GM12873 (cell line): ENCODE measurements at regions not wholly inside any gene's neighbourhood (a gene's known extent, or its start where the extent isn't known, plus 50 kb on each side); places are given as distances from the start of the nearest gene placed in this dataset.

Experiments used
- TF ChIP-seq, protein P1 (sequence below): IDR thresholded peaks from 2 replicates; pipeline ENCODE4 v1.5.1; 2012; ENCODE audit warnings: low read depth, mild to moderate bottlenecking, moderate library complexity, low read length, control low read depth; ENCODE audit not compliant: insufficient read depth; ENCODE audit errors: missing control alignments

DNA sequence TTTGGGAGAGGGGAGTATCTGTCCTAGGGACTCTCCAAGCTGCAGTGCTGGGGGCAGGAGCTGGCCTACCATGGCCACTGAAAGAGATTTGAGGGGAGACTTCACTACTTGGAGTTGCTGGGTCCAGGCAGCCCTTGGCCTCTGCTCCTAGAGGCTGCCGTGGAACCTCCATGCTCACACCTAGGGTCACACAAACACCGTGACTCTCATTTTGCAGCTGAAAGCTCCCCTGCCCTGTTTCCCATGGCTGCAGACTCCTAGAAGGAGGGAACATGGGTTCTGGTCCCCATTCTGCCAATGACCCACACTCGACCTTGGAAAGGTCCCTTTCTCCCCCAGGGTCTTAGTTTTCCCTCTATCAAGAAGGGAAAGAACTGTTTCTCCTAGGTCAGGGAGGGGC lies 147.1 kb upstream of the PPP1R26 start:
- TF ChIP-seq, protein P1, sequence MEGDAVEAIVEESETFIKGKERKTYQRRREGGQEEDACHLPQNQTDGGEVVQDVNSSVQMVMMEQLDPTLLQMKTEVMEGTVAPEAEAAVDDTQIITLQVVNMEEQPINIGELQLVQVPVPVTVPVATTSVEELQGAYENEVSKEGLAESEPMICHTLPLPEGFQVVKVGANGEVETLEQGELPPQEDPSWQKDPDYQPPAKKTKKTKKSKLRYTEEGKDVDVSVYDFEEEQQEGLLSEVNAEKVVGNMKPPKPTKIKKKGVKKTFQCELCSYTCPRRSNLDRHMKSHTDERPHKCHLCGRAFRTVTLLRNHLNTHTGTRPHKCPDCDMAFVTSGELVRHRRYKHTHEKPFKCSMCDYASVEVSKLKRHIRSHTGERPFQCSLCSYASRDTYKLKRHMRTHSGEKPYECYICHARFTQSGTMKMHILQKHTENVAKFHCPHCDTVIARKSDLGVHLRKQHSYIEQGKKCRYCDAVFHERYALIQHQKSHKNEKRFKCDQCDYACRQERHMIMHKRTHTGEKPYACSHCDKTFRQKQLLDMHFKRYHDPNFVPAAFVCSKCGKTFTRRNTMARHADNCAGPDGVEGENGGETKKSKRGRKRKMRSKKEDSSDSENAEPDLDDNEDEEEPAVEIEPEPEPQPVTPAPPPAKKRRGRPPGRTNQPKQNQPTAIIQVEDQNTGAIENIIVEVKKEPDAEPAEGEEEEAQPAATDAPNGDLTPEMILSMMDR: no peak

GRCh38 chr9:135332979-135333748 lies 146.4 kb upstream of the PPP1R26 start:
- TF ChIP-seq, protein P1: no peak

DNA sequence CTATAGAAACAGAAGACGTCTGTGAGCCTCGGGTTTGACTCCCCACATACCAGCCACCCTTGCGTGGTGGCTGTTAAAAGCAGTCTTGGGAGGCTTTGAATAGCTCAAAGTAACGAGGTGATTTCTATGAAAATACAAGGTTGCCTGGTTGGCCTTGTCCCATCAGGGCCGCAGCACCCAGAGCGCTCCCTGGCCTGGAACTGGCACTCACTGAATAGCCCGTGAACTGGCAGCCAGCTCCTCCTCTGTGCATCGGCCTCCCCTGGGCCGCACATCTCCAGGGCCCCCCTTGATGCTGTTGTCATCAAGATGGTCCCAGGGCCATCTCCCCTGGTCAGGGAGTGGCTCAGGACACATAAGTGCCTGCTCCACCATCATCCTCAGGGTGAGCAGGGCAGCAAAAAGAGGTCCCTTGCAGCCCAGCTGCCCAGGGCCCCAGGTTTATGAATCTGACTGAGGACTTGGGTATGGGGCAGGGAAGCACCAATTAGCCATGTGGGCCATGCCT lies 144.6 kb upstream of the PPP1R26 start:
- TF ChIP-seq, protein P1: no peak

DNA sequence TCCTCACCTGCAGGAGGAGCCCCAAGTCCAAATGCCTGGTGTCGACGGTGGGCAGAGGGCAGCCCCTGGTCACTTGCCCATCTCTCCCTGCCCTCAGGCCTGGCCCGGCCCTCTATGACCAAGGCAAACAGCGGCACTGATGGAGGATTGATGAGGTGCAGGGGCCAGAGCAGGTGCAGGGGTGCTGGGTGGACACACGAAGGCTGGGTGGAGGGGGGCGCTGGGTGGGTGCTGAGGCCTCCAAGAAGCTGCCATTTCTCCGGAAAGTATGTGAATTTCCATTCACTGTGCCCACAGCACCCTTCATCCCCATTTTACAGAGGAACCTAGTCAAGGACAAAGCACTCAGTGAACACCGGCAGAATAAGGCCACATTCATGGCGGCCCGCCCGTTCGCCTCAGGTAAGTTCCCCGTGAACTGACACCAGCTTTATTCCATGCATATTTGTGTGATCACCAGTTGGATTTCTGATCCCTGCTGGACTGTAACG lies 143.8 kb upstream of the PPP1R26 start:
- TF ChIP-seq, protein P1: no peak

- TF ChIP-seq, protein P1: no peak
Observed at GRCh38 chr9:135336722-135337527, 142.7 kb upstream of the PPP1R26 start.

DNA sequence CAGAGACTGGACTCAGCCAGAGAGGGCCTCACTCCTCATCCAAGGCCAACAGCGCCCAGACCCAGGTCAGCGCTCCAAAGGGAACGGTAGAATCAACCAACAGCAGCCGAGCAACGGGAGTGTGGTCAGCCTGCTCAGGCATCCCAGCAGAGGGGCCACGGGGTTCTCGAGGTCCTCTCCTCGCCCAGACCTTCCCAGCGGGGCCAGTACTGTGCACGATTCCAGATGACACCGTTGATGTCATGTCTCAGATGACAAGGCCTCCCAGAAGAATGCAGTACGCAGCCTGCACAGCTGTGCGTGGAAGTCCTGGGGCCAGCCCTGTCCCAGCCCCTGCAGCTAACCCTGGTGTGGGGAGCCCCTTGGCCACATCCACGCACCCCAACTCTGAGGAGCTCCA lies 141.0 kb upstream of the PPP1R26 start:
- TF ChIP-seq, protein P1: no peak

DNA sequence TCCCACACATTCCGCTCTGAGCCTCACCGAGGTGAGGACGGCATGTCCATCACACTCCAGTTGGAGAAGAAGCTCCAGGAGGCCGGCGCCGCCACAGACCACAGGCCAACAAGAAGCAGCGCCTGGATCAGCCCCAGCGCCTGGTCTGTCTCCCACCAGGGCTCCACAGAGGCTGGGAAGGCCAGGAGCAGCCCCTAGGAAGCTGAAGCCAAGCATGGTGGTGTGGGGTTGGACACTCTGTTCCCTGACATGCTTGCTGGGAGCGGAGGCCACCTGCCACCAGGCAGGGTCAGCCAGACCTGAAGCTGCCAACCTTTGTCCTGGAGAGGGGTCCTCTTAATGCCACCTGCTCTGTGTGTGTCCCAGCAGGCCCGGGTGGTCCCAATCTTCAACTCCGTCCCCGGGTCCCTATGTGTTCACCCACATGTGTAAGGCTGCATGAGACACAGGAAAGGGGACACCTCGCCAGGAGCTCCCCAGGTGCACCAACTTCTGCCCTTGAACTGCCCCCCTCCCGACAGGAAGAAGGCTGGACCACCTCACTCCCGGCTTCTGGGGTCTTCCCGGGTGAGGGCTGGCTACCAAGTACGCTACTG lies 140.1 kb upstream of the PPP1R26 start:
- TF ChIP-seq, protein P1: no peak
